22Rv1 (cell line): ENCODE measurements at regions not wholly inside any gene's neighbourhood (a gene's known extent, or its start where the extent isn't known, plus 50 kb on each side); places are given as distances from the start of the nearest gene placed in this dataset.

ENCODE experiments used
- H3K27ac ChIP-seq: fragments of 450-650 bp; 2 replicates; pipeline ENCODE4 v1.5.1; 2017
- CTCF ChIP-seq: fragments of 450-650 bp; IDR thresholded peaks from 2 replicates; pipeline ENCODE4 v1.5.1; 2017; ENCODE audit warnings: mild to moderate bottlenecking
- ZFX ChIP-seq: fragments of 450-650 bp; IDR thresholded peaks from 2 replicates; pipeline ENCODE4 v1.6.1; 2017; ENCODE audit warnings: antibody characterized with exemption, borderline replicate concordance

GRCh38 chr2:58644451-58644850 is 403.3 kb upstream of the FANCL start:
- no peak overlapping the region for H3K27ac ChIP-seq
- TF ChIP-seq ZFX = no peak
- no peak for TF ChIP-seq CTCF

- TF ChIP-seq CTCF (no peak), ZFX (no peak)
- H3K27ac ChIP-seq = no peak overlapping the region
Observed at GRCh38 chr2:58641001-58641400, 399.9 kb upstream of the FANCL start.

- H3K27ac ChIP-seq = no peak overlapping the region
- TF ChIP-seq ZFX (no peak), CTCF (no peak)
Observed at GRCh38 chr2:58640042-58640441, 398.9 kb upstream of the FANCL start.

GRCh38 chr2:58638256-58638805 is 397.2 kb upstream of the FANCL start:
- TF ChIP-seq CTCF (no peak), ZFX (no peak)
- H3K27ac ChIP-seq = no peak overlapping the region

GRCh38 chr2:58636872-58637271 is 395.7 kb upstream of the FANCL start:
- no peak for TF ChIP-seq CTCF
- no peak for TF ChIP-seq ZFX
- no peak overlapping the region for H3K27ac ChIP-seq

GRCh38 chr2:58635801-58636375 is 394.8 kb upstream of the FANCL start:
- TF ChIP-seq CTCF (no peak), ZFX (no peak)
- no peak overlapping the region for H3K27ac ChIP-seq

GRCh38 chr2:58634653-58635370 is 393.7 kb upstream of the FANCL start:
- H3K27ac ChIP-seq = no peak overlapping the region
- TF ChIP-seq CTCF (no peak), ZFX (no peak)
